SK-N-SH (cell line): ENCODE measurements at regions not wholly inside any gene's neighbourhood (a gene's known extent, or its start where the extent isn't known, plus 50 kb on each side); places are given as distances from the start of the nearest gene placed in this dataset.

ENCODE experiments used
- CTCF ChIP-seq: fragments of 200-600 bp; sonication (generic); IDR thresholded peaks from 2 replicates; pipeline ENCODE4 v1.6.1; 2017; ENCODE audit warnings: antibody characterized with exemption, mild to moderate bottlenecking, moderate library complexity
- EP300 ChIP-seq, 2 experiments: IDR thresholded peaks; 2 replicates each; pipeline versions ENCODE4 v1.4.0 to v1.6.1; 2012; ENCODE audit warnings: borderline replicate concordance in 1 of 2, low read depth in 1 of 2, low read length in 1 of 2
- MXI1 ChIP-seq: IDR thresholded peaks from 2 replicates; pipeline ENCODE4 v1.6.1; 2012; ENCODE audit warnings: mild to moderate bottlenecking, low read depth, low read length, improper control_type of control experiment
- PBX3 ChIP-seq: IDR thresholded peaks from 2 replicates; pipeline ENCODE4; 2012
- POLR2AphosphoS5 ChIP-seq: IDR thresholded peaks from 2 replicates; pipeline ENCODE4 v1.6.1; 2012; ENCODE audit warnings: low read depth, low read length
- RCOR1 ChIP-seq: fragments of 150-350 bp; IDR thresholded peaks from 2 replicates; pipeline ENCODE4 v1.6.1; 2017; ENCODE audit warnings: antibody characterized with exemption, low read length
- REST ChIP-seq: IDR thresholded peaks from 2 replicates; pipeline ENCODE4 v1.6.1; 2012; ENCODE audit warnings: mild to moderate bottlenecking, low read depth, low read length, moderate library complexity
- TCF12 ChIP-seq: IDR thresholded peaks from 2 replicates; pipeline ENCODE4 v1.4.0; 2012
- USF1 ChIP-seq: IDR thresholded peaks from 2 replicates; pipeline ENCODE4 v1.4.0; 2012; ENCODE audit warnings: low read depth, borderline replicate concordance
- USF2 ChIP-seq: fragments of 150-350 bp; IDR thresholded peaks from 2 replicates; pipeline ENCODE4 v1.6.1; 2017; ENCODE audit warnings: antibody characterized with exemption, low read length, low read depth, borderline replicate concordance

- TF ChIP-seq CTCF (no peak), REST (no peak), PBX3 (no peak), POLR2AphosphoS5 (no peak), MXI1 (no peak), USF1 (no peak), EP300 (IDR thresholded peaks at IDR 0.05; ENCODE audit: borderline replicate concordance in 1 of 2, low read depth in 1 of 2, low read length in 1 of 2) (no peak), USF2 (no peak), RCOR1 (no peak), TCF12 (no peak)
These were observed 73.1 kb upstream of the RIPOR2 start for GRCh38 chr6:25008707-25009392.
